Astrocyte of the spinal cord (primary cell): ENCODE measurements at regions not wholly inside any gene's neighbourhood (a gene's known extent, or its start where the extent isn't known, plus 50 kb on each side); places are given as distances from the start of the nearest gene placed in this dataset.

Source experiments
- DNase-seq: peaks from one replicate; pipeline ENCODE4 v3.0.0; 2011; ENCODE audit warnings: low read depth, low spot score
- H3K4me3 ChIP-seq: 2 replicates; pipeline ENCODE4 v1.5.1; 2011; ENCODE audit warnings: low read depth, mild to moderate bottlenecking, low read length, moderate library complexity
- in situ Hi-C: cut with HindIII; loops from 2 replicates; pipeline ENCODE4 v1.10.0; 2017; ENCODE audit warnings: low sequenced_read_pairs
- TF ChIP-seq, protein P1 (sequence below): IDR thresholded peaks from 2 replicates; pipeline ENCODE4 v1.5.1; 2012; ENCODE audit warnings: low read depth, mild to moderate bottlenecking, low read length, inconsistent platforms

DNA sequence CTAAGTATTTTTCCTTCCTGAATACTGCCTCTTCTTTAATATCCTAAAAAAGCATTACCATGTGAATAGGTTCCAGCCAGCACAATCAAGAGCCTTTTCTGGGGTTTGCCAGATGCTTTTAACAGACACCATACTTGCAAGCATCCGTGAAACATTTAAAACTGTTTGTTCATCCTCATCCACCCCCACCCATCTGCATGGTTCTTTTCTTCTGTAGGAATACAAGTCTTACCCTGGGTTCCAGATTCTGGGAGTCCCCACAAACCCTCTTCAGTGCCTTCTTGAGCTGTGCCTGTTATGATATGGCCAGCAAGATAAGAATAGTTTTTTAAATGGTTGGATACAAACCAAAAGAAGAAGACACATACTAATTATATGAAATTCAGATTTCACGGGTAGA lies 354.9 kb upstream of the PLXNA2 start:
- in situ Hi-C loops, result no loop called here
- TF ChIP-seq, protein P1, sequence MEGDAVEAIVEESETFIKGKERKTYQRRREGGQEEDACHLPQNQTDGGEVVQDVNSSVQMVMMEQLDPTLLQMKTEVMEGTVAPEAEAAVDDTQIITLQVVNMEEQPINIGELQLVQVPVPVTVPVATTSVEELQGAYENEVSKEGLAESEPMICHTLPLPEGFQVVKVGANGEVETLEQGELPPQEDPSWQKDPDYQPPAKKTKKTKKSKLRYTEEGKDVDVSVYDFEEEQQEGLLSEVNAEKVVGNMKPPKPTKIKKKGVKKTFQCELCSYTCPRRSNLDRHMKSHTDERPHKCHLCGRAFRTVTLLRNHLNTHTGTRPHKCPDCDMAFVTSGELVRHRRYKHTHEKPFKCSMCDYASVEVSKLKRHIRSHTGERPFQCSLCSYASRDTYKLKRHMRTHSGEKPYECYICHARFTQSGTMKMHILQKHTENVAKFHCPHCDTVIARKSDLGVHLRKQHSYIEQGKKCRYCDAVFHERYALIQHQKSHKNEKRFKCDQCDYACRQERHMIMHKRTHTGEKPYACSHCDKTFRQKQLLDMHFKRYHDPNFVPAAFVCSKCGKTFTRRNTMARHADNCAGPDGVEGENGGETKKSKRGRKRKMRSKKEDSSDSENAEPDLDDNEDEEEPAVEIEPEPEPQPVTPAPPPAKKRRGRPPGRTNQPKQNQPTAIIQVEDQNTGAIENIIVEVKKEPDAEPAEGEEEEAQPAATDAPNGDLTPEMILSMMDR, result no peak

DNA sequence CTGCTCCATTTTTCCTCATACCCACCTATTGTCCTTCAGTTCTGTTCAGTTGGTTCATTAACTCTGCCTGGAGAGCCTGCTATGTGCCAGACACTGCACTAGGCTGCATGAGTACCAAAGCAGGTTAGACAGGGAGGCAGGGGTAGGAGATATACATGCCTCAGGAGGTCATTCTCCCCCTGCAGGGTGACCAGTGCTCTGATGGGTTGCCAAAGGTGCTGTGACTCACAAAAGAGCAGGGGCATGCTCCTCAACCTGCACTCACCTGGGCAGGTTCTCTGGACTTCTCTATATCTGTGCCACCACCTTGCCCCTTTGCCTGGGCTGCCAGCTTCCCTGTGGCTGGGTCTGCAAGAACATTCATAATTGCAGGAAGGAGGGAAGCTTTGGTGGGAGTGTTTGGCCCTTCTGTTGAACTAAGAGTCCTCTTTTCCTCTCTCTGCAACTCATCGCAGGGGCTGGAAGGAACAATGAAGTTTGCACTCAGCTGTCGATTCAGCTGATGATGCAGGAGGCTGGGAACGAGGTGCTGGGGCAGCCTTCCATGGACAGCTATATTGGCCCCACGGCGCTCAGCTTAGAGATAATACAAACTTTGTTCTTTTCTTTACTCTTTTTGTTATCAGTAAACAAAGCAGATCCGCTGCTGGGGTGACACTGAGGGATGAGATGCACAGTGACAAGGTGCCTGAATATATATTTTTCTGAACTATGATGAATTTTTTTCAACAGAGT lies 356.4 kb upstream of the PLXNA2 start:
- in situ Hi-C loops, result no loop called here
- no peak for DNase-seq

More for the DNA sequence above, 354.9 kb upstream of the PLXNA2 start:
- H3K4me3 ChIP-seq, result no peak overlapping the region
- no peak for DNase-seq

DNA sequence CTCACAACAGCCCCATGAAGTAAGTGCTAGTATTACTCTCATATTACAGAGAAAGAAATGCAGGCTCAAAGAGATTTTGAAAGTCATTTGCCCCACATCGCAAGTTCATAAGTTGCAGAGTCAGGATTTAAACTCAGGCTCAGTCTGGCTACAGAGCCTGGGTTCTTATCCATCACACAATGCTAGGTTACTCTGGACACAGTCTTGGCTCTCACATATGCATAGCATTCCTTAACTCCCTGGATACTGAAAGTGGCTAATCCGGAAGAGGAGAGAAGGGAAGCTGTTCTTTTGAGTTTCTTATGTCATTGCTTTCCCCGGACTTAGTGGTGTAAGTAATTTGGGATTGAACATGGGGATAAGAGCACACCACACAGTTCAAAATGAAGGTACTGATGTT lies 357.4 kb upstream of the PLXNA2 start:
- H3K4me3 ChIP-seq, result no peak overlapping the region
- TF ChIP-seq, protein P1, result no peak
- DNase-seq, result peak; percentile 8
- in situ Hi-C loops, result no loop called here

More for the DNA sequence above, 356.4 kb upstream of the PLXNA2 start:
- TF ChIP-seq, protein P1, result no peak
- H3K4me3 ChIP-seq, result no peak overlapping the region

DNA sequence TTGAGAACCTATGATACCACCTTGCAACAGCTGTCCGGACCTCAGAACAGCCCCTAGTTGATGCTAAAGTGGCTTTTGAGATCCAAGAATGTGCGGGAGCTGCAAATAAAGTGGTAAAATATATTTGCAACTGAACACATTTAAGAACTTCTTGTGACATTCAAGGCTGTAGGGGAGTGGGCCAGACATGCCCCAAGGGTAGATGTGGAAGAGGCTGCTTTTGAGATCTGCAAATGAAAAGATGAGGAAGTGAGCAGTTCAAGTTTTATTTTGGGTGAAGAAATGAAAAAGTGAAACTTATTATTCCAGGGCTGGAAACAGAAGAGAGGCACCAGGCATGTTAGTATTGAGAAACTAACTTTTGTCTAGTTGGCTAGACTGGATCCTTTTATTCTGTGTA lies 359.5 kb upstream of the PLXNA2 start:
- in situ Hi-C loops, result no loop called here
- DNase-seq, result no peak
- H3K4me3 ChIP-seq, result no peak overlapping the region
- TF ChIP-seq, protein P1, result no peak

DNA sequence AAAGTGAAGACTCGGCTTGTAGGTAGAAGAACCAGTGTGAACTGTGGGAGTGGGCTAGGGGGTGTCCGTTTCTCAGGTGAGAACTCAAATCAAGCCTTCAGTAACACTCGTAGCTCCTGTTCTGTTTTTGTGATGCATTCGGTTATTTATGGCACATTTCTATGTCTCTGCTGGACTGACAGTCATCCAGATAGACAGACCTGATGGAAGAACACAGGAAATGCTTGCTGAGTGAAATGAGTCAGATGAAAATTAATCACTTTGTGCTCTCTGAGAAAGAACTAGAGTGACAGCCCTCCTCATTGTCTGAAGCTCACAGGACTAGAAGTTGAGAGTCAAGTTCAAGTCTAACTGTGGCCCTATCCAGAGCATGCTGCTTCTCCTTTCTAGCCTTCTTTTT lies 360.1 kb upstream of the PLXNA2 start:
- peak; percentile 41 for DNase-seq
- no peak overlapping the region for H3K4me3 ChIP-seq
- TF ChIP-seq, protein P1, result no peak
- in situ Hi-C loops, result no loop called here

DNA sequence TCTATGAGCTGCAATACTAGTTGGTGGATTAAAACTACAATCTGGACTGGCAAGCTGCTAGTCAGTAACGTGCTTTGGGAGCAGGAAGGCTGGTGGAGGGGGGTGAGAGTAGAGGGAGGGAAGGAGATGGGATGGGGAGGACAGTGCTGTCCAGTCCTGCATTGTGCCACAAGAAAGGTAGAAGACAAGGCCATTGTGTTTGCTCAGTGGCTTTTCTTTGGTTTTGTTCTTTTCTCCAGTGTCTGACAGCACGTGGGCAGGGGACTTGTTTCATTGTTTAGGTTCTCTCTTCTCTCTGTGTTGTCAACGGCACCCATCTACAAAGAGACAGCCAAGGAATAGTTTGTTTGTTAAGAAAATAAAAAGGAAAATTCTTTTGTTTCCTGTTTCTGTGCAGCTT lies 362.8 kb upstream of the PLXNA2 start:
- DNase-seq, result no peak
- in situ Hi-C loops, result no loop called here
- TF ChIP-seq, protein P1, result no peak
- H3K4me3 ChIP-seq, result no peak overlapping the region
